GM12875 (cell line): ENCODE measurements at regions not wholly inside any gene's neighbourhood (a gene's known extent, or its start where the extent isn't known, plus 50 kb on each side); places are given as distances from the start of the nearest gene placed in this dataset.

ENCODE experiments used
- H3K4me3 ChIP-seq: one replicate; pipeline ENCODE4 v1.5.1; 2011; ENCODE audit warnings: low read depth, low read length, control low read depth
- CTCF ChIP-seq: IDR thresholded peaks from 2 replicates; pipeline ENCODE4 v1.5.1; 2011; ENCODE audit warnings: low read depth, mild to moderate bottlenecking, control low read depth, inconsistent platforms, low read length, moderate library complexity, borderline replicate concordance; ENCODE audit not compliant: insufficient read depth

GRCh38 chr12:93944911-93945310, 203.5 kb upstream of the PLXNC1 start:
- TF ChIP-seq CTCF: no peak
- no peak overlapping the region for H3K4me3 ChIP-seq

GRCh38 chr12:93946542-93947150, 201.7 kb upstream of the PLXNC1 start:
- TF ChIP-seq CTCF: no peak
- H3K4me3 ChIP-seq: no peak overlapping the region

- no peak for TF ChIP-seq CTCF
- no peak overlapping the region for H3K4me3 ChIP-seq
These were observed 200.9 kb upstream of the PLXNC1 start for GRCh38 chr12:93947486-93947885.

GRCh38 chr12:93950311-93950710, 198.1 kb upstream of the PLXNC1 start:
- no peak overlapping the region for H3K4me3 ChIP-seq
- no peak for TF ChIP-seq CTCF

GRCh38 chr12:93954166-93955112, 193.9 kb upstream of the PLXNC1 start:
- H3K4me3 ChIP-seq: no peak overlapping the region
- no peak for TF ChIP-seq CTCF

- no peak for TF ChIP-seq CTCF
- H3K4me3 ChIP-seq: no peak overlapping the region
These were observed 191.8 kb upstream of the PLXNC1 start for GRCh38 chr12:93956551-93956950.

GRCh38 chr12:93957168-93957567, 191.2 kb upstream of the PLXNC1 start:
- no peak overlapping the region for H3K4me3 ChIP-seq
- TF ChIP-seq CTCF: no peak
